DOHH2 (cell line): ENCODE measurements at regions not wholly inside any gene's neighbourhood (a gene's known extent, or its start where the extent isn't known, plus 50 kb on each side); places are given as distances from the start of the nearest gene placed in this dataset.

Source experiments
- CTCF ChIP-seq: fragments of 200-600 bp; sonication (generic); IDR thresholded peaks from one replicate; pipeline ENCODE4 v1.5.1; 2014; ENCODE audit warnings: antibody characterized with exemption, mild to moderate bottlenecking, low read depth, low read length; ENCODE audit not compliant: poor library complexity, severe bottlenecking
- EZH2phosphoT487 ChIP-seq: fragments of 200-600 bp; sonication (generic); IDR thresholded peaks from 2 replicates; pipeline ENCODE4 v1.6.1; 2017; ENCODE audit warnings: borderline replicate concordance, mild to moderate bottlenecking, antibody characterized with exemption, low read length, moderate library complexity, mixed read lengths

GRCh38 chr20:17884307-17885003, 84.1 kb downstream of the SNX5 start:
- TF ChIP-seq CTCF (peak; percentile 34), EZH2phosphoT487 (no peak)
